Mesodermal cell (in vitro differentiated cells): ENCODE measurements at regions not wholly inside any gene's neighbourhood (a gene's known extent, or its start where the extent isn't known, plus 50 kb on each side); places are given as distances from the start of the nearest gene placed in this dataset.
"Not testable (repeated sequence)": the region's sequence is repeated elsewhere in the genome, so short reads cannot be mapped to it uniquely, and the experiment has no call there.

Source experiments
- H3K27ac ChIP-seq: 2 replicates; pipeline ENCODE4 v1.7.0; 2013; ENCODE audit warnings: mild to moderate bottlenecking, low read depth, low read length, moderate library complexity; ENCODE audit not compliant: severe bottlenecking
- H3K36me3 ChIP-seq: 2 replicates; pipeline ENCODE4 v1.7.1; 2013; ENCODE audit warnings: mild to moderate bottlenecking, low read length, moderate library complexity; ENCODE audit not compliant: control insufficient read depth, insufficient read depth
- H3K4me1 ChIP-seq: one replicate; pipeline ENCODE4 v1.7.1; 2013; ENCODE audit warnings: mild to moderate bottlenecking, low read length; ENCODE audit not compliant: insufficient read depth, control insufficient read depth, poor library complexity, severe bottlenecking
- H3K4me3 ChIP-seq: 2 replicates; pipeline ENCODE4 v1.7.0; 2013; ENCODE audit warnings: low read length, control low read depth, mild to moderate bottlenecking; ENCODE audit not compliant: insufficient read depth, poor library complexity, severe bottlenecking; ENCODE audit errors: extremely low read depth
- H3K9me3 ChIP-seq: 2 replicates; pipeline ENCODE4 v1.7.1; 2013; ENCODE audit warnings: mild to moderate bottlenecking, low read length, moderate library complexity; ENCODE audit not compliant: control insufficient read depth
- WGBS, 2 experiments: methylation state at CpG; one replicate each; pipeline ENCODE4 v1.1.5; 2013; ENCODE audit warnings: missing lambda C conversion rate in 2 of 2; ENCODE audit not compliant: insufficient coverage in 2 of 2; 5-methylcytosine and 5-hydroxymethylcytosine counted together

DNA sequence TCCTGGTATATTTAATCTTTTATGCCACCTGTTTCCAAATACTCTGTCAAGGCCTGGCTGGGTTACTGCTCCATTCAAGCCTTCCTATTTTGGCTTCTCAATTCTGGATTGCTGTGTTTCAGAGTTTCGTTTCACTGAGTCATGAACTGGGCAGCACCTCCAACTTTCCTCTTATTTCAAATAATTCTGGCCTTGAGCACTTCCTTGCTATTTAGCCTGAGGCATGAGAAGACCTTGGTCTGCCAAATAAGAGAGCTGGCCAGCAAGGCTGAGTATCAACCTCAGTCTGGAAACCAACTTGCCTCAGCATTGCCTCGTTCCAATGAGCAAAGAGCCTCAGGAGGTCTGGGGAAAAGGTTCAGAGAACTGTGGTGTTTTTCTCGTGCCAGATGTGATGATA is 66.6 kb downstream of the TNFAIP3 start:
- Histone ChIP-seq H3K4me3 (no peak overlapping the region), H3K4me1 (no peaks in the 10 kb centered on the region), H3K9me3 (no peaks in the 10 kb centered on the region), H3K27ac (no peak overlapping the region), H3K36me3 (no peaks in the 10 kb centered on the region)
- WGBS, 2 experiments: 96 to 100% methylated on average over 1 to 2 of the region's 3 CpGs

DNA sequence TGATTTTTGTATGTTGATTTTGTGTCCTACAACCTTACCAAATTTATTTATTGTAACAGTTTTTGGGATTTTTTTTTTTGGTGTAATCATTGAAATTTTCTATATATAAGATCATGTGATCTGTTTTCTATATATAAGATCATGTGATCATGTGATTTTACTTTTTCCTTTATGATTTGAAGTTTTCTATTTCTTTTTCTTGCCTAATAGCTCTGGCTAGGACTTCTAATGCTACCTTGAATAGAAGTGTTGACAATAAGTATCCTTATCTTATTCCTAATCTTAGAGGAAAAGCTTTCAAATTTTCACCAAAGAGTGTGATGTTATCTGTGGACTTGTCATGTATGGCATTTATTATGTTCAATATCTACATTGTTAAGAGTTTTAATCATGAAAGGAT is 69.7 kb downstream of the TNFAIP3 start:
- no peak overlapping the region for H3K4me3 ChIP-seq
- H3K27ac ChIP-seq: no peak overlapping the region
- H3K4me1 ChIP-seq: no peaks in the 10 kb centered on the region
- H3K9me3 ChIP-seq: no peaks in the 10 kb centered on the region
- H3K36me3 ChIP-seq: no peaks in the 10 kb centered on the region

DNA sequence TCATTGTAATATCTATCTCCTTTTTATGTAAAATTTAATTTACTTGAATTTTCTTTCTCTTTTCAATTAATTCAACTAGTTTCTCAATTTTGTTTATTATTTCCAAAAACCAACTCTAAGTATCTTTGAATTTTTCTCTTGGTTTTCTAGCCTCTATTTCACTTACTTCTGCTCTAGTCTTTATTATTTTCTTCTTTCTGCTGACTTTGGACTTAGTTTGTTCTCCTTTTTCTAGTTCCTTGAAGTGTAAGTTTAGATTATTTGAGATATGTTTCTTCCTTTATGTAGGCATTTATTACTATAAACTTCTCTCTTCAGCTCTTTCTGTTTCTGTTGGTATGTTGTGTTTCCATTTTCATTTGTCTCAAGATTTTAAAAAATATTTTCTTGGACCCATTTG is 70.8 kb downstream of the TNFAIP3 start:
- Histone ChIP-seq H3K36me3 (no peaks in the 10 kb centered on the region), H3K9me3 (no peaks in the 10 kb centered on the region), H3K4me3 (no peak overlapping the region), H3K4me1 (no peaks in the 10 kb centered on the region), H3K27ac (no peak overlapping the region)

DNA sequence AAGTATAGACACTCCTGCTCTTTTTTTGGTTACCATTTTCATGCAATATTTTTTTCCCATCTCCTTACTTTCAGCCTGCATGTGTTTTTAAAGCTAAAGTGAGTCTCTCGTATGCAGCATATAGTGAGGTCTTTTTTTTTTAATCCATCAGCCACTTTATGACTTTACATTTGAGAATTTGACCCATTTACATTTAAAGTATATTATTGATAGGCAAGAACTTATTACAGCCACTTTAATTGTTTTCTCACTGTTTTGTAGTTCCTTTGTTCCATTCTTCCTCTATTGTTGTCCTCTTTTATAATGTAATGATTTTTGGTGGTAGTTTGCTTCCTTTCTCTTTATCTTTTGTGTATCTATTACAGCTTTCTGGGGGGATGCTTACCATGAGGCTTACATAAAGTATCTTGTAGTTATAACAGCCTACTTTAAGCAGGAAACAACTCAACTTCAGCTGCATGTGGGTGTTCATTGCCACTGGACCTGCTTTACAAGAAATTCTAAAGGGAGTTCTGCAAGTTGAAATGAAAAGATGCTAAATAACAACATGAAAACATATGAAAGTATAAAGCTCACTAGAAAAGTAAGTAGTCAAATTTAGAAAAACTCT is 71.8 kb downstream of the TNFAIP3 start:
- H3K36me3 ChIP-seq: no peaks in the 10 kb centered on the region
- no CpG with 5 or more reads among the region's 1 CpG for WGBS, 2 experiments
- no peaks in the 10 kb centered on the region for H3K4me1 ChIP-seq
- H3K9me3 ChIP-seq: no peaks in the 10 kb centered on the region
- H3K27ac ChIP-seq: no peak overlapping the region
- H3K4me3 ChIP-seq: no peak overlapping the region

DNA sequence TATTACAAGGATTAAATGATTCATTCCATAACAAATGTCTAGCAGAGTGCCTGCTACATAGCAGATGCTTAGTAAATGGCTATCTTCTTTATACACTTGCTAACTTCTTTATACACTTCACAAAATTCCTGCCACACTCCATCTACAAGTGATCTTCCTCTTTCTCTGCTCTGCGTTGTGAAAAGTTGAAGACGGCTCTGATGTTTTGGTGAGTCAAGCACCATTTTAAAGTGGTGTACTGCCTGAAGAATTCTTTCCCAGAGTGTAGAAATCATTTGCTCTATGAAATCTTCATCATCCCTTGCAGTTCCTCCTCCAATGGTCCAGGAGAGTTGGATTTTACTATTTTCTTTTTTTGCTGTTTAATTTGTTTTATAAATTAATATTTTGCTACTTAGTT is 74.9 kb downstream of the TNFAIP3 start:
- Histone ChIP-seq H3K36me3 (no peaks in the 10 kb centered on the region), H3K4me1 (no peaks in the 10 kb centered on the region), H3K27ac (no peak overlapping the region), H3K4me3 (no peak overlapping the region), H3K9me3 (no peaks in the 10 kb centered on the region)
- no CpG with 5 or more reads among the region's 2 CpGs for WGBS, 2 experiments

DNA sequence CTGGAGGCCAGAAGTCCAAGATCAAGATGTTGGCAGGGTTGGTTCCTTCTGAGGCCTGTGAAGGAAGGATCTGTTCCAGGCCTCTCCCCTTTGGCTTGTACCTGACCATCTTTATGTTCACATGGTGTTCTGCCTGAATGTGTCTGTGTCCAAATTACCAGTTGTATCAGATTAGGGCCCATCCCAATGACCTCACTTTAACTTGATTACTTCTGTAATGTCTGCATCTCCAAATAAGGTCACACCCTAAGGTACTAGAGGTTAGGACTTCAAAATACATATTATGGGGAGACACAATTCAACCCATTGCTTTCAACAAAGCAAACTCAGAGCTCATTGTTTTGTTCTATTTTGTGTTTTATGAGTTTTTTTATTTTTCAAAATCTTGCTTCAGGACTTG is 75.7 kb downstream of the TNFAIP3 start:
- H3K9me3 ChIP-seq: no peaks in the 10 kb centered on the region
- no peak overlapping the region for H3K4me3 ChIP-seq
- H3K36me3 ChIP-seq: no peaks in the 10 kb centered on the region
- no peak overlapping the region for H3K27ac ChIP-seq
- H3K4me1 ChIP-seq: no peaks in the 10 kb centered on the region

DNA sequence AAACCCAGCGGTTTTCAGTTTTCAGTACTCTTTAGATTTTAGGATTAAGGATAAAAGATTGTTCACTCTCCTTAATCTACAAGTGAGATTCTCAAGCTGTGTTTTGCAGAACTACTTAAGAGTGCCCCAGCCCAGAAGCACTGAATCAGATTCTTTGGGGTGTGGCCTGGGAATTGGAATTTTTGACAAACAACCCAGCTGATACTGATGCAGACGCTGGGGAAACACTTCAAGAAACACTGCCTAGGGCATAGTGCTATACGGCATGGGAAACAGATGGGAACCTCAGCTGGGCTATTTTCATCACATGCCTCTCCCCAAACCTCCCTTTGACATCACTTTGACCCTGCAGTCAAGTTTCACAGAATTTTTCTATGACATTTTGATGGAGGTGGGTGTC is 77.3 kb downstream of the TNFAIP3 start:
- 80% methylated on average over 1 of the region's 3 CpGs; no CpG with 5 or more reads in 1 of the 2 experiments for WGBS, 2 experiments
- H3K4me1 ChIP-seq, H3K36me3 ChIP-seq, H3K9me3 ChIP-seq, H3K4me3 ChIP-seq, H3K27ac ChIP-seq: not testable (repeated sequence)

DNA sequence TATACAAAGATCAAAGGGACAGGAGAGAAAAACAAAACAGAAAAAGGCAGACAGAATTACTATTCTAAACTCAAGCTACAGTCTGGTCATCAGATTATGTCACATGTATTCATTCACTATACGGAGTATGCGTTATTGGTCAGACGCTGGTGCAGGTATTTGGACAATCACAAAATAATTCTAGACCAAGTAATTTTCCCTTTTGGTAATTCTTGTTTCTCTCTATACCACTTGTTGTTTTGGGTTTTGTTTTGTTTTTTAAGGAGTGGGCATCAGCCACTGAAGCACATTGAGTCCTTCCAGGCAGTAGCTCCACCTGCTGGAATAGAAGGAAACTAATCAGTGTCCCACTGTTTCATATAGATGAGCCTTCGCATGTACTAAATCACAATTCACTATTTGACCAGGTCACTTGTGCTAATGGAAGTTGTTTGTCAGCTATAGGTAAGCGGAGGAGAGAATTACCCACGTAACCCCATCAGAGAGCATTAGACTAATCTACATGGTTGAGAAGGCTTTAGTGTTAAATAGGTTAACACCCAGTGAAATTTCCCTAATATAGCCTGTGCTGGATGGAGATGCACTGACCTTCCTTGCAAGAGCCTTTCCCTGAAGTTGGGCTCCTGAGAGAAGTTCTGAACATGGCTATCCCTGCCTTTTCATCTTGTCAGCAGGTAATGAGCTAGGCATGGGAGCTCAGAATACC is 77.9 kb downstream of the TNFAIP3 start:
- H3K4me1 ChIP-seq: no peaks in the 10 kb centered on the region
- no peaks in the 10 kb centered on the region for H3K9me3 ChIP-seq
- H3K4me3 ChIP-seq: no peak overlapping the region
- H3K36me3 ChIP-seq: no peaks in the 10 kb centered on the region
- no peak overlapping the region for H3K27ac ChIP-seq
- WGBS, 2 experiments: 83 to 93% methylated on average over 2 to 3 of the region's 6 CpGs

DNA sequence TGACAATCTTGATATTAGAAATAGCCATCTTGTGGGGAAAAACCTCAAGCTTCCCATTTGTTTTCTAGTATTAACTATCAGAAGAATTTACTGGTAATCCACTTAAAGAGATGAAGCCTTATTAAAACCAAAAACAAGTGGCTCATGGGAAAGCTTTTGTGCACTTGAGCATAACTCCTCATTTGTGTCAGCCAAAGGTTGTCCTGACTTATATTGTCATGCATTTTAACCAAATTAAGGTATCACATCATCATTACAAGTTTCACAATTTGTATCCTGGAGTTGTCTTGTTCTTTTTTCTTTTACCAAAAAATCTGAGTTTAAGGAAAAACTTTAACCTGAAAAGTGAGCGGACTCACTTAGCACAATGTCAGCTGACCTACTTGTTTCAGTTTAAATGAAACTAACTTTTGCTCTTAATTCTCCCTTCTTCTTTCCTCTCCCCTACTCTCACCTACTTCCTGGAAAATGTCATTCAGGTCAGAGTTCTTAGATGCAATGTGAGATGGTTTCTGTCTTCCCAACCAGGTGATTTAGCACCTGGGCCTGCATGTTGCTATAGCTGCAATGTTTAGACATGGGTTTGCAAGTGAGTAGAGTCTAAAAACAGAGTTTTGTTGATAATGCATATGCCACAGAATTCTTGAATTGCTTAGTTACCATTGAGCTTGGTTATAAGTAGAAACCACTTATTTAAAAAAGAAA is 82.8 kb downstream of the TNFAIP3 start:
- Histone ChIP-seq H3K36me3 (no peaks in the 10 kb centered on the region), H3K9me3 (no peaks in the 10 kb centered on the region), H3K4me1 (no peaks in the 10 kb centered on the region), H3K4me3 (no peak overlapping the region), H3K27ac (no peak overlapping the region)
- 100% methylated on average over 1 of the region's 1 CpG; no CpG with 5 or more reads in 1 of the 2 experiments for WGBS, 2 experiments

DNA sequence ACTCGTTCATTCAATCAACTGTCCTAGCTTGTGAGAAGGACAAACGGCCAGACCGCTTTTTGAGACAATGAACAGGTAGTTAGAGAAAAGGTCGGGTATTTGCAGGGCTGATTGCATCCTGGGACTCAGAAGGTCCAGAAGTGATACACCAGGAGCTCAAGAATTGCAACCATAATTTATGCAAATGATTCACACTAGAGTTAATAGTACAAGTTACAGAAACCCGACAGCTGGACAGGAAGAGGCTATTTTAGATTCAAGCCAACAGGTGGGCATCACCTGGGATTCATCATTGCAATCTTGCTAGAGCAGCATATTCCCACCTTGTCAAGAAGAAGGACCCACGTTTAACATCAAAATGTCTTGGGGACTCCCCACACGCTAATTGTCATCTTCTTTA is 83.5 kb downstream of the TNFAIP3 start:
- Histone ChIP-seq H3K27ac (no peak overlapping the region), H3K9me3 (no peaks in the 10 kb centered on the region), H3K4me3 (no peak overlapping the region), H3K36me3 (no peaks in the 10 kb centered on the region), H3K4me1 (no peaks in the 10 kb centered on the region)
- 92% methylated on average over 4 of the region's 7 CpGs; no CpG with 5 or more reads in 1 of the 2 experiments for WGBS, 2 experiments

DNA sequence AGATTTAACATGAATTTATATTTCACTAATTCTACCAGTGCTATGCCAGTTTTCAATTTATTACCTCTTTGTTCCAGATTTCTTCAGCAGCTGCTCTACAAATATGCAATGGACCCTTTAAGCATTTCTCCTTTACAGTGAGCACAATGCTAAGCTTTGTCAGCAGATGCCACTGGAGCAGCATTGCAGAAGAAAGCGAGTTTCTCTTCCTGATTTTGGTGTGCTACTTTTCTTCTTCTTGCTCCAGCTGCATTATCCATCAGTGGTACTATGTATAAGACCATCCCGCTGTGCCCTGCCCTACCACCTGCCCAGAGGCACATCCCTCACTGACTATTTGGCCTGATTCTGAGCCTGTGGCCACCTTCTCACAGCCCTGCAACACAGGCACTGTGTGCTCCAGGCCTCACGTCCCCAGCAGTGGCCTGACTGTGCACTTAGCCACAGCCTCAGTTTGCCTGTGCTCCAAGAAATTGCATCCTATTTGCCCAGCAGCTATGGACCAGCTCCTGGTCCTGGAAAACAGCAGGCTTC is 84.1 kb downstream of the TNFAIP3 start:
- Histone ChIP-seq H3K9me3 (no peaks in the 10 kb centered on the region), H3K27ac (no peak overlapping the region), H3K4me3 (no peak overlapping the region), H3K4me1 (no peaks in the 10 kb centered on the region), H3K36me3 (no peaks in the 10 kb centered on the region)
- 90 to 93% methylated on average over 3 of the region's 3 CpGs for WGBS, 2 experiments
